Uterus (tissue), 2 donors: ENCODE measurements at regions not wholly inside any gene's neighbourhood (a gene's known extent, or its start where the extent isn't known, plus 50 kb on each side); places are given as distances from the start of the nearest gene placed in this dataset.

Experiments
- POLR2A ChIP-seq, 2 donors: fragments of 450-650 bp; IDR thresholded peaks; one replicate each; pipeline ENCODE4 v1.6.1; 2016; ENCODE audit warnings: antibody characterized with exemption in 2 of 2, mild to moderate bottlenecking in 1 of 2, moderate library complexity in 1 of 2
- TF ChIP-seq, protein P1 (sequence below), 4 experiments: fragments of 200-600 bp in 2 of 4; fragments of 450-650 bp in 2 of 4; sonication (generic) in 2 of 4; IDR thresholded peaks; one replicate each; pipeline ENCODE4 v1.5.1; 2016 to 2019; ENCODE audit warnings: antibody characterized with exemption in 4 of 4, mild to moderate bottlenecking in 2 of 4, moderate library complexity in 1 of 4

DNA sequence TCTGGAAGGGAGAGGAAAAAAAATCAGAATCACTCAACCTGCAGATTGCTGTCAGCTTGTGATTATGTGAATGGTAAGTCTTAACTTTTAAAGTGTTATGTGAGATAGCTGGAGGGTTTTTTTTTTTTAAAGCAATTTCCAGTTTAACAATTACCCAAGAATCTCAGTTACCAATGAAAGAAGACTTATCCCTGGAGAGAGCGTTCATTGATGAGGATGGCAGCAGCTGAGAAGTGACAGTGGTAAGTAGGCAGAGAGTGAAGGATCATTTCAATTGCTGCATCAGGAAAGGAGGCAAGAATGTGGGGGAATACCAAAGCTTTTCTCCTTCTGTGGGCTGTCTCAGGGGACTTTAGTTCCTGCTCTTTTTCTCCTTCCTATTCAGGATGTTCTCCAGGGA is 370.2 kb upstream of the C9orf72 start:
- TF ChIP-seq, protein P1, sequence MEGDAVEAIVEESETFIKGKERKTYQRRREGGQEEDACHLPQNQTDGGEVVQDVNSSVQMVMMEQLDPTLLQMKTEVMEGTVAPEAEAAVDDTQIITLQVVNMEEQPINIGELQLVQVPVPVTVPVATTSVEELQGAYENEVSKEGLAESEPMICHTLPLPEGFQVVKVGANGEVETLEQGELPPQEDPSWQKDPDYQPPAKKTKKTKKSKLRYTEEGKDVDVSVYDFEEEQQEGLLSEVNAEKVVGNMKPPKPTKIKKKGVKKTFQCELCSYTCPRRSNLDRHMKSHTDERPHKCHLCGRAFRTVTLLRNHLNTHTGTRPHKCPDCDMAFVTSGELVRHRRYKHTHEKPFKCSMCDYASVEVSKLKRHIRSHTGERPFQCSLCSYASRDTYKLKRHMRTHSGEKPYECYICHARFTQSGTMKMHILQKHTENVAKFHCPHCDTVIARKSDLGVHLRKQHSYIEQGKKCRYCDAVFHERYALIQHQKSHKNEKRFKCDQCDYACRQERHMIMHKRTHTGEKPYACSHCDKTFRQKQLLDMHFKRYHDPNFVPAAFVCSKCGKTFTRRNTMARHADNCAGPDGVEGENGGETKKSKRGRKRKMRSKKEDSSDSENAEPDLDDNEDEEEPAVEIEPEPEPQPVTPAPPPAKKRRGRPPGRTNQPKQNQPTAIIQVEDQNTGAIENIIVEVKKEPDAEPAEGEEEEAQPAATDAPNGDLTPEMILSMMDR (IDR thresholded peaks at IDR 0.05) = no peak
- no peak for TF ChIP-seq POLR2A (IDR thresholded peaks at IDR 0.05)
